ENCODE measurements at regions not wholly inside any gene's neighbourhood (a gene's known extent, or its start where the extent isn't known, plus 50 kb on each side); places are given as distances from the start of the nearest gene placed in this dataset.

DNA sequence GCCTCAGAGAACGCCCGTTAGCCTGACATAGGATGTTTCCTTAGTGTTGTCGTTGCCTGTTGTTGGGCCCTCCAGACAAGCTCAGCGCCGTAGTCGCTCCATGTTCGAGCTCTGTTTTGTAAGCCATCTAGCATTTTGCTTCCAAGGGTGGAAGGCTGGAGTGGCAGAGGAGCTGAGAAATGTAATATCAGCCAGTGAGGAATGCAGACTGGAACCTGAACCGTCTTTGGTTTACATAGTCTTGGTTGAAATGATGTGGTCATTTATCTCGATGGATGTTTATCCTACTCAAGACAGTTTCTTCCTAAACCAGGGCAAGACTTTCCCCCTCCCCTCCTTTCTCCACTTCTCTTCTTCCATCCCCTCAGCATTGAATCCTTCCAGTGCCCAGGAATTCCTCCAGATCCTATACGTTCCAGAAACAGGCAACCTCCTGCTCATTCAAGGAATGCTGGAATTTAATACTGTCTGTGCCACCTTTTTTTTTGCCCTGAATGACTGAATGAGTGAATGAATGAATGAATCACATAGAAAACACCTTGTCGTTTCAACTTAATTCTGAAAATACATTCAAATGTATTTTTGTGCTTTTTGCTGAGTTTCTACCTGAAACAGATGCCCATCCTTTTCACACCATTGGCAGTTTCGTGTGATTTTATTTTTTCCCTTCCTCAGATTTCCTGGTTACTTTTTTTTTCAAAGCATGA, 109.5 kb upstream of the MBNL2 start:
- DNase-seq (ENCODE audit: low spot score in 2 of 2), result no peak
- TF ChIP-seq, protein P1, sequence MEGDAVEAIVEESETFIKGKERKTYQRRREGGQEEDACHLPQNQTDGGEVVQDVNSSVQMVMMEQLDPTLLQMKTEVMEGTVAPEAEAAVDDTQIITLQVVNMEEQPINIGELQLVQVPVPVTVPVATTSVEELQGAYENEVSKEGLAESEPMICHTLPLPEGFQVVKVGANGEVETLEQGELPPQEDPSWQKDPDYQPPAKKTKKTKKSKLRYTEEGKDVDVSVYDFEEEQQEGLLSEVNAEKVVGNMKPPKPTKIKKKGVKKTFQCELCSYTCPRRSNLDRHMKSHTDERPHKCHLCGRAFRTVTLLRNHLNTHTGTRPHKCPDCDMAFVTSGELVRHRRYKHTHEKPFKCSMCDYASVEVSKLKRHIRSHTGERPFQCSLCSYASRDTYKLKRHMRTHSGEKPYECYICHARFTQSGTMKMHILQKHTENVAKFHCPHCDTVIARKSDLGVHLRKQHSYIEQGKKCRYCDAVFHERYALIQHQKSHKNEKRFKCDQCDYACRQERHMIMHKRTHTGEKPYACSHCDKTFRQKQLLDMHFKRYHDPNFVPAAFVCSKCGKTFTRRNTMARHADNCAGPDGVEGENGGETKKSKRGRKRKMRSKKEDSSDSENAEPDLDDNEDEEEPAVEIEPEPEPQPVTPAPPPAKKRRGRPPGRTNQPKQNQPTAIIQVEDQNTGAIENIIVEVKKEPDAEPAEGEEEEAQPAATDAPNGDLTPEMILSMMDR (IDR thresholded peaks at IDR 0.05), result no peak
- TF ChIP-seq POLR2A (IDR thresholded peaks at IDR 0.05), result no peak
- no peak overlapping the region for H3K4me3 ChIP-seq (ENCODE audit: low read depth, poor library complexity, severe bottlenecking)
- intact Hi-C loops (cut with DNase I; ENCODE audit: low total_unique reads), result loop anchor here (5.0 kb wide), 1 partner anchor 230 kb away; no protein-coding TSS in a partner anchor
- WGBS, 2 donors, result 81 to 86% methylated on average over 12 of the region's 12 CpGs

DNA sequence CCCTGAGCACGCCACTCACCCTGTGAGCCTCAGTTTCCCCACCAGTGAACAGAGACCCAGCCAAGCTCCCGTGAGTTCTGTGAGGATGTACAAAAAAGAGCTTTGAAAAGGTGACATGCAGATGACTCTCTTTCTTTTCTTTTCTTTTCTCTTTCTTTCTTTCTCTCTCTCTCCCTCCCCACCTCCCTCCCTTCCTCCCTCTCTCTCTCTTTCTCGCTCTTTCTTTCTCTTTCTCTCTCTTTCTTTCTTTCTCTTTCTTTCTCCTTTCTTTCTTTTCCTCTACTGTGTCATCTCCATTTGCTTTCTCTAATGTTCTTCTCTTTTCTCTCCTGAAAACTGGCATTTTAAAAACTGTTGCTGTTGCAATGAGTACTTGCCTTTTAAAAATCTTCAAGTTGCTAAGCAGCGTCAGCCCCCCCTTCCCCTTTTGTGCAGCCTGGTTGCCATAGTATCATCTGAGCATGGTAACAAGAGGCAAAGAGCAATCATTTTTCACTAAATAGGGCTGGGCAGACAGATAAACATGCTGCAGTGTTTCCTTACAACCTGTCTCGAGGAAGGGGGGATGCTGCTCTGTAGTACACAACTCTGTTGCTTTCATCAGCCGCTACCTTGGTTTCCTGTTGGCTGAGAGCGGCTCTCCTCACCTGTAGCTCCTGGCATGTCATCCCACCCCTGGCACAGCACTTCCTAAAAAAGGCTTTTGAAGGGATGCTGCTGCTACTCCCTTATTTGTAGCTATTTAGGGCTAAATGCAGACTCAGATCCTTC, 108.7 kb upstream of the MBNL2 start:
- 64 to 68% methylated on average over 7 of the region's 7 CpGs for WGBS, 2 donors
- TF ChIP-seq, protein P1 (IDR thresholded peaks at IDR 0.05), result no peak
- no peak for TF ChIP-seq POLR2A (IDR thresholded peaks at IDR 0.05)
- intact Hi-C loops (cut with DNase I; ENCODE audit: low total_unique reads), result loop anchor here (5.0 kb wide), 1 partner anchor 229 kb away; no protein-coding TSS in a partner anchor
- no peak for DNase-seq (ENCODE audit: low spot score in 2 of 2)
- H3K4me3 ChIP-seq (ENCODE audit: low read depth, poor library complexity, severe bottlenecking), result no peak overlapping the region

DNA sequence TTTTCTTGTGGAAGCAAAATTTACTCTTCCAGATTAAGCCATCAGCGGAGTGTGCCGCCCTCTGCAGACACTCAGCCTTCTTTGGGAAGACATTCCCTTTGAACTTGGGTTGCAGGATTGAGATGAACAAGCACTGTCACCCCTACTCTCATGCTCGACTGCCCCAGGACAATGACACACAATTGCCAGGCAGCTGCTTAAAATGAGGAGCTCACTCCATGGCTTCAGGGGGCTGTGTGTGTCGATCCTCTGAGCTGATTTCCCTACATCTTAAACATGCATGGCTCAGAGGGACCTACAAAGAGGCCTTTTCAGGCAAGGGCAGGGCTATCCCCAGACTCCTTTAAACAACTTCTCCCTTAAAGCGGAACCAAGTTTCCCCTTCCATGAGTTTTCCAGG, 107.5 kb upstream of the MBNL2 start:
- no peak for DNase-seq (ENCODE audit: low spot score in 2 of 2)
- H3K4me3 ChIP-seq (ENCODE audit: low read depth, poor library complexity, severe bottlenecking), result no peak overlapping the region
- TF ChIP-seq, protein P1 (IDR thresholded peaks at IDR 0.05), result no peak
- no peak for TF ChIP-seq POLR2A (IDR thresholded peaks at IDR 0.05)
- intact Hi-C loops (cut with DNase I; ENCODE audit: low total_unique reads), result loop anchor here (5.0 kb wide), 1 partner anchor 228 kb away; no protein-coding TSS in a partner anchor
- 75 to 80% methylated on average over 5 of the region's 5 CpGs for whole genome bisulfite sequencing, 2 donors

DNA sequence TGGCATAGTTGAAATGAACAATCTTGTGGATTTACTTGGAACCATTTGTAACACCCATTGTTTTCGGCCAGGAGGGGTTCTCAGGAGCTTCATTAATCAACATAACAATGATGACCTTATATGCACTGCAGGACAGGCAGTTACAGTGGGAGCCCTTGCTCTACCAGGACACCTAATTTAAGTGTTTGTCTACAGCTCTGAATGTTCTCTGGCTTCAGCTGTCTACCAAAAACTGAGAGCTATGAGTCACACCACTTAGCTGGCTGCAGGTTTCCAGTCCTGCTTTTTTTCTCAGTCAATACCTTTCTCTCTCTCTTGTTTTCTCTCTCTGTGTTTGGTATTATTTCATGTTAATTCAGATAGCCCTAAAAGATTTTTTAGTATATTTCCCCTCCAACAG, 105.4 kb upstream of the MBNL2 start:
- intact Hi-C loops (cut with DNase I; ENCODE audit: low total_unique reads), result no loop called here
- WGBS, 2 donors, result 61 to 88% methylated on average over 1 of the region's 1 CpG

DNA sequence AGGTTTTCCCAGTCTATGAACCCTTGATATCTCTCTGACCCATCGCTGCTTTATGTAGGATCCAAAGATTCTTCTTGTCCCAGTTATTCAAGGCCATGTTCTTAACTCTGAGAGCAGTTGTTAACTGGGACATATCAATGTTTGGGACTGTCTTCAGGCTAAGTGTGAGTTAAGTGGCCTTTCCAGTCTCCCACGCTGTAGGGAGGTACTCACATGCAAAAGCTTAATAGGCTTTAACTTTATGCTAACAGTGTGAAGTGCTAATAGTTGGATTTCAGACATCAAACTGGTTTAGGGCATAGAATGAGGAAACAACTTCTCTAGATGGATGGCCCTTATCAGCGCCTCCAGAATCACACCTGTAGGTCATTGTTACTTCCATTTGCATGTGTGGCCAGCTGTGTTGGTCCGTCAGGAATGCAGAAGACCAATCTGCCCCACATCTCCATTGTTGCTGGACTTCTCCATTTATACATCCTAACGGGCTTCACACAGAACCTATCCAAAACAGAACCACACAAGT, 104.7 kb upstream of the MBNL2 start:
- no peak for DNase-seq (ENCODE audit: low spot score in 2 of 2)
- H3K4me3 ChIP-seq (ENCODE audit: low read depth, poor library complexity, severe bottlenecking), result no peak overlapping the region
- TF ChIP-seq POLR2A (IDR thresholded peaks at IDR 0.05), result no peak
- TF ChIP-seq, protein P1 (IDR thresholded peaks at IDR 0.05), result no peak
- WGBS, 2 donors, result 90 to 93% methylated on average over 5 of the region's 5 CpGs
- intact Hi-C loops (cut with DNase I; ENCODE audit: low total_unique reads), result no loop called here

More for the DNA sequence above, 105.4 kb upstream of the MBNL2 start:
- no peak for TF ChIP-seq POLR2A (IDR thresholded peaks at IDR 0.05)
- TF ChIP-seq, protein P1 (IDR thresholded peaks at IDR 0.05), result no peak
- no peak for DNase-seq (ENCODE audit: low spot score in 2 of 2)
- no peak overlapping the region for H3K4me3 ChIP-seq (ENCODE audit: low read depth, poor library complexity, severe bottlenecking)

Measured in lower leg skin (tissue), 4 donors.